PC-3 (cell line): ENCODE measurements at regions not wholly inside any gene's neighbourhood (a gene's known extent, or its start where the extent isn't known, plus 50 kb on each side); places are given as distances from the start of the nearest gene placed in this dataset.

Experiments used
- CTCF ChIP-seq: fragments of 300-600 bp; sonication (generic); conservative IDR thresholded peaks from 2 replicates; pipeline ENCODE4 v1.5.1; 2017; ENCODE audit warnings: antibody characterized with exemption, low read depth, mild to moderate bottlenecking, low read length
- EZH2 ChIP-seq: fragments of 300-600 bp; sonication (generic); IDR thresholded peaks from one replicate; pipeline ENCODE4 v1.6.1; 2017; ENCODE audit warnings: antibody characterized with exemption, mild to moderate bottlenecking, low read length; ENCODE audit not compliant: unreplicated experiment
- EZH2phosphoT487 ChIP-seq: fragments of 300-600 bp; sonication (generic); IDR thresholded peaks from 2 replicates; pipeline ENCODE4 v1.6.1; 2018; ENCODE audit warnings: mild to moderate bottlenecking, antibody characterized with exemption, low read length, borderline replicate concordance

- TF ChIP-seq CTCF (no peak), EZH2phosphoT487 (no peak), EZH2 (no peak)
These were observed 202.3 kb downstream of the RAB11FIP4 start for GRCh38 chr17:31593806-31594205.
